B cell (primary cell): ENCODE measurements at regions not wholly inside any gene's neighbourhood (a gene's known extent, or its start where the extent isn't known, plus 50 kb on each side); places are given as distances from the start of the nearest gene placed in this dataset.

Source experiments
- ATAC-seq: fragments of 200-7000 bp; cut with Tn5 transposase; one replicate; pipeline ENCODE4 v1.10.0; 2021; ENCODE audit warnings: low read depth, mild to moderate bottlenecking, moderate number of reproducible peaks, moderate library complexity
- CTCF ChIA-PET: fragments of 350-600 bp; sonication (Branson Sonifier 250); formaldehyde crosslinking; loops from one replicate; lab custom pipeline; 2021; ENCODE audit warnings: antibody characterized with exemption, inconsistent platforms; lab: Charles Lee
- POLR2A ChIA-PET: fragments of 350-600 bp; sonication (Branson Sonifier 250); formaldehyde crosslinking; loops from one replicate; lab custom pipeline; 2021; ENCODE audit warnings: antibody characterized with exemption; lab: Charles Lee
- DNase-seq: peaks from one replicate; pipeline ENCODE4 v3.0.0; 2013
- H2AFZ ChIP-seq: 2 replicates; pipeline ENCODE4 v1.6.1; 2012; ENCODE audit warnings: mild to moderate bottlenecking, low read depth, low read length; ENCODE audit not compliant: insufficient read depth, poor library complexity, severe bottlenecking
- H3K27ac ChIP-seq, 2 donors: 1 replicate in 1 of 2; 2 replicates in 1 of 2; pipeline ENCODE4 v1.5.1; 2012 to 2013; ENCODE audit warnings: low read length in 2 of 2, mild to moderate bottlenecking in 2 of 2, moderate library complexity in 1 of 2
- H3K27me3 ChIP-seq, 4 experiments: fragments of 200-600 bp in 1 of 4; sonication (generic) in 1 of 4; replicated peaks in 1 of 4; 1 replicate in 2 of 4; 2 replicates in 2 of 4; pipeline versions ENCODE4 v1.6.1 to v1.7.0; 2013 to 2016; ENCODE audit warnings: low read length in 3 of 4, mild to moderate bottlenecking in 2 of 4, mixed read lengths in 1 of 4, moderate library complexity in 1 of 4; ENCODE audit not compliant: insufficient read depth in 4 of 4, control insufficient read depth in 3 of 4; ENCODE audit errors: control extremely low read depth in 1 of 4
- H3K36me3 ChIP-seq, 2 experiments: replicated peaks in 1 of 2; 1 replicate in 1 of 2; 2 replicates in 1 of 2; pipeline versions ENCODE4 v1.6.1 to v1.7.1; 2013; ENCODE audit warnings: low read length in 1 of 2; ENCODE audit not compliant: insufficient read depth in 2 of 2, control insufficient read depth in 1 of 2; ENCODE audit errors: control extremely low read depth in 1 of 2, extremely low read depth in 1 of 2
- H3K4me1 ChIP-seq, 2 donors: fragments of 200-600 bp in 1 of 2; sonication (generic) in 1 of 2; 1 replicate in 1 of 2; 2 replicates in 1 of 2; pipeline versions ENCODE4 v1.5.1 to v1.6.1; 2013 to 2017; ENCODE audit warnings: low read length in 2 of 2; ENCODE audit not compliant: control insufficient read depth in 2 of 2, insufficient read depth in 2 of 2
- H3K4me2 ChIP-seq: replicated peaks from 2 replicates; pipeline ENCODE3; 2012; ENCODE audit warnings: mild to moderate bottlenecking, low read depth, low read length; ENCODE audit not compliant: poor library complexity, severe bottlenecking
- H3K4me3 ChIP-seq, 5 experiments: fragments of 200-600 bp in 1 of 5; sonication (generic) in 1 of 5; 1 replicate in 3 of 5; 2 replicates in 2 of 5; pipeline versions ENCODE4 v1.5.1 to v1.7.0; 2011 to 2016; ENCODE audit warnings: low read length in 4 of 5, mild to moderate bottlenecking in 4 of 5, low read depth in 2 of 5, control low read depth in 1 of 5, moderate library complexity in 1 of 5; ENCODE audit not compliant: insufficient read depth in 1 of 5; ENCODE audit errors: control extremely low read depth in 1 of 5, extremely low read depth in 1 of 5
- H3K79me2 ChIP-seq: fragments of 200-600 bp; sonication (generic); one replicate; pipeline ENCODE4 v1.6.0; 2016; ENCODE audit warnings: low read length; ENCODE audit not compliant: control insufficient read depth, insufficient read depth
- H3K9ac ChIP-seq: fragments of 200-600 bp; sonication (generic); 2 replicates; pipeline ENCODE4 v1.6.1; 2017; ENCODE audit warnings: mild to moderate bottlenecking, low read length, moderate library complexity
- H3K9me3 ChIP-seq, 3 donors: one replicate each; pipeline versions ENCODE4 v1.6.1 to v1.7.1; 2013; ENCODE audit warnings: low read length in 2 of 3; ENCODE audit not compliant: control insufficient read depth in 2 of 3, insufficient read depth in 1 of 3; ENCODE audit errors: control extremely low read depth in 1 of 3
- H4K20me1 ChIP-seq: 2 replicates; pipeline ENCODE4 v1.6.0; 2012; ENCODE audit warnings: mild to moderate bottlenecking, low read length; ENCODE audit not compliant: insufficient read depth, control insufficient read depth, poor library complexity, severe bottlenecking
- H3K27ac Mint-ChIP-seq: one replicate; pipeline ENCODE4 v1.8.0; 2021; ENCODE audit warnings: mixed read lengths
- H3K27me3 Mint-ChIP-seq: one replicate; pipeline ENCODE4 v1.8.0; 2021; ENCODE audit warnings: mixed read lengths
- H3K4me1 Mint-ChIP-seq: one replicate; pipeline ENCODE4 v1.8.0; 2021; ENCODE audit warnings: mixed read lengths
- H3K4me3 Mint-ChIP-seq: one replicate; pipeline ENCODE4 v1.8.0; 2021; ENCODE audit warnings: mixed read lengths
- H3K9me3 Mint-ChIP-seq: one replicate; pipeline ENCODE4 v1.8.0; 2022; ENCODE audit warnings: mixed read lengths; ENCODE audit not compliant: insufficient read depth
- CTCF ChIP-seq: fragments of 200-600 bp; IDR thresholded peaks from one replicate; pipeline ENCODE4 v1.8.0; 2022; ENCODE audit warnings: antibody characterized with exemption, mild to moderate bottlenecking
- EZH2 ChIP-seq: IDR thresholded peaks from 2 replicates; pipeline ENCODE4 v1.6.1; 2012; ENCODE audit warnings: borderline replicate concordance, low read depth, mild to moderate bottlenecking, moderate library complexity, low read length; ENCODE audit not compliant: insufficient read depth, poor library complexity, severe bottlenecking
- WGBS: methylation state at CpG from one replicate; pipeline ENCODE4 v1.1.5; 2013; ENCODE audit warnings: missing lambda C conversion rate; ENCODE audit not compliant: insufficient coverage; 5-methylcytosine and 5-hydroxymethylcytosine counted together
- intact Hi-C: fragments of 100-400 bp; cut with micrococcal nuclease; formaldehyde crosslinking; loops from one replicate; pipeline ENCODE4 v1.10.0; 2022

GRCh38 chr18:38010037-38010436, 444.4 kb upstream of the CELF4 start:
- Mint-ChIP-seq H3K4me3 (no peak overlapping the region), H3K4me1 (no peaks in the 10 kb centered on the region), H3K27me3 (no peaks in the 10 kb centered on the region), H3K27ac (no peak overlapping the region), H3K9me3 (peaks cover 4% of the 10 kb centered on the region)
- TF ChIP-seq CTCF (no peak), EZH2 (no peak)
- Histone ChIP-seq H3K79me2 (no peaks in the 10 kb centered on the region), H4K20me1 (no peaks in the 10 kb centered on the region), H3K36me3 (no peaks in the 10 kb centered on the region), H3K27ac (no peak overlapping the region), H3K4me2 (no peak overlapping the region), H2AFZ (no peak overlapping the region), H3K4me3 (no peak overlapping the region), H3K9me3 (no peaks in the 10 kb centered on the region), H3K4me1 (no peaks in the 10 kb centered on the region), H3K9ac (no peak overlapping the region), H3K27me3 (no peaks in the 10 kb centered on the region)
- intact Hi-C loops: no loop called here
- ChIA-PET POLR2A (no interaction called here), CTCF (no interaction called here)
- WGBS: no CpG with 5 or more reads among the region's 2 CpGs
- ATAC-seq: no peak
- DNase-seq: no peak

GRCh38 chr18:38009320-38009719, 443.7 kb upstream of the CELF4 start:
- no peaks in the 10 kb centered on the region for H3K9me3 ChIP-seq
- no peak overlapping the region for H3K27ac Mint-ChIP-seq
- no peaks in the 10 kb centered on the region for H3K4me1 ChIP-seq
- H3K36me3 ChIP-seq: no peaks in the 10 kb centered on the region
- H4K20me1 ChIP-seq: no peaks in the 10 kb centered on the region
- no peak overlapping the region for H3K4me3 ChIP-seq
- no peaks in the 10 kb centered on the region for H3K27me3 ChIP-seq
- ATAC-seq (no peak), DNase-seq (no peak)
- H3K27ac ChIP-seq: no peak overlapping the region
- intact Hi-C loops: no loop called here
- no CpG with 5 or more reads among the region's 1 CpG for WGBS
- no peak overlapping the region for H3K4me2 ChIP-seq
- no peaks in the 10 kb centered on the region for H3K4me1 Mint-ChIP-seq
- no peak overlapping the region for H3K9ac ChIP-seq
- H3K79me2 ChIP-seq: no peaks in the 10 kb centered on the region
- H3K27me3 Mint-ChIP-seq: no peaks in the 10 kb centered on the region
- ChIA-PET POLR2A (no interaction called here), CTCF (no interaction called here)
- H3K4me3 Mint-ChIP-seq: no peak overlapping the region
- H3K9me3 Mint-ChIP-seq: peaks cover 6% of the 10 kb centered on the region
- TF ChIP-seq CTCF: no peak
- TF ChIP-seq EZH2: no peak
- H2AFZ ChIP-seq: no peak overlapping the region
